T-helper 2 cell (primary cell): ENCODE measurements at regions not wholly inside any gene's neighbourhood (a gene's known extent, or its start where the extent isn't known, plus 50 kb on each side); places are given as distances from the start of the nearest gene placed in this dataset.

Source experiments
- DNase-seq, 5 experiments: peaks; one replicate each; pipeline versions ENCODE4 v3.0.0 to v3.0.0-alpha.2; 2012 to 2022

DNA sequence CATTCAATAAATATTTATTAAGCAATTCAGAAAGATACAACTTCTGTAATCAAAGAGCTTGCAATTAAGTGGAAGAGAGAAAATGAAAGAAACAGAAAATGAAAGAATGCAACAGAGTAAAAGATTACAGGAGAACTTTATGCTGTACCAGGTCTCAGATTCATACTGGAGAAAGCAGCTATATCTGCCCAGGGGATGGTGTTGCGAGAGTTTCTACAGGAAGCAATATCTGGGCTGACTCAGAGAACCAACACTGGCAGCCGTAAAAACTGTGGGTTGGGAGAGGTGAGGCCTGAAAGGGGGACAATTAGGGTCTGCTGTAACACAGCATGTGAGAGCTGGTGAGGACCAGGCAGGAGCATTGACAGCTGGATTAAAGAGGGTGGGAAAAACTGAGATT lies 256.7 kb upstream of the TCF21 start:
- no peak for DNase-seq

- DNase-seq: no peak
These were observed 256.0 kb upstream of the TCF21 start for GRCh38 chr6:133632906-133633305.

GRCh38 chr6:133634474-133634873 lies 254.4 kb upstream of the TCF21 start:
- DNase-seq: no peak

DNA sequence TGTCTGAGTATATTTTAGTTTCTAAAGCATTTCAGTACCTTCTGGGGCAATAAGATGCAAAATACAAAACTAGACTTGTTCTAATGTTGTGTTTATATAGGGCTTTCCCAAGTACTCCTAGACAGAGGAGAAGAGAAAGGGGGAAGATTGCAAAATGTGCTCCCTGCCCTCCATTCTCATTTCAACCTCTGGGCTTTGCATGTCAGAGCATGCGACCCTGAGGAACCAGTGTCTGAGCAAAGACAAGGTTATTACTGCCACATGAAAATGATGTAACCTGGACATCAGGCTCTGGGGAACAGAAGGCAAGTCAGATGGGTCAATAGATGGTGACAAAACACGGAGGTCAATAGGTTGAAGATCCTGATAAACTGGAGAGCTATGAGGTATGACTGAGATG lies 253.5 kb upstream of the TCF21 start:
- no peak for DNase-seq

DNA sequence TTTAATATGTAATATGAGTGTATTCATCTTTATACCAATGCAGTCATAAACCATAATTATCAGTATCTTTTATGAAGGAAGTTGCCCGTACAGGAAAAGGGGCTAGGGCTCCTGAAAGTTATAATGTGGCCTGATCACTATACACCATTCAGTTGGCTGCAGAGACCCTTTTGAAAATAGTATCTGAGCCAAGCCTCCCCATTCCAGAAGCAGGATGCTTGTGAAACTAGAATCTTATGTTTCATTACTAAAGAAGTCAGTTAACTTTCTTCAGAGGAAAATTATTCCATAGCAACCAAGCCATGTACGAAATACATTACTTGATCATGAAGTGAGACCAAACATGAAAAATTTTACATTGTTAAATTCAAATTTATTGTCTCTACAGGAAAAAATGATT lies 251.5 kb upstream of the TCF21 start:
- no peak for DNase-seq

DNA sequence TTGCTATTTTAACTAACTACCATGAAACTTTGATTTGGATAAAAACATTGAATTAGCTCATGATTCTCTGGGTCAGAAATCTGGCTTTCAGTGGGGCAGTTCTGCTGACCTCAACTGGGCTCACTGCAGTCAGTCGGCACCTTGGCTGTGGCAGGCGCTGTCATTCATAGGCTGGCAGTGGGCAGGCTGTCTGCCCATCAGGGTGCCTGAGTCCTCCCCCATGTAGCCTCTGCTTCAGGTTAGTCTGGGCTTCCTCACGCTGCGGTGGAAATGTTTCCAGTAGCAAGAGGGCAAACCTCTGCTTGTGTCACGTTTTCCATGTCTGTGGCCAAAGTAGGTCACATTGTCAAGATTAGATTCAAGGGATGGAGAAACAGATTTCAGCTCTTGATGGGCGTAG lies 251.0 kb upstream of the TCF21 start:
- no peak for DNase-seq

DNA sequence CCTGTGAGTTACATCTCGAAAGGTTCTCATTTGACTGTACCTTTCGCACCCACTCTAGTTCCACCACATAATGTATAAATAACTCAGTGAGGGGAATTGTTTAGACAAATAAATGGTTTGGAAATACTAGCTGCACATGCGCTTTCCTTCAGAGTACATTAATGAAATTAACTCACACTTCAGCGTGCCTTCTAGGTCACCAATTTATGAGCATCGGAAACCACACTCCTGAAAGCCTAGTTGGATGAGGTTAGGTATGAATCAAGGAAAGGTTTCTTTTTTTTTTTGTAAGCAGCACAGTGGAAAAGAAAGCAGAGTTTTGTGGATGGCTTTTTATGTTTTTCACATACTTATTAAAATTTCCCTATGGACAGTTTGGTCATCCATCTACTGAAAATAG lies 247.8 kb upstream of the TCF21 start:
- DNase-seq: no peak

DNA sequence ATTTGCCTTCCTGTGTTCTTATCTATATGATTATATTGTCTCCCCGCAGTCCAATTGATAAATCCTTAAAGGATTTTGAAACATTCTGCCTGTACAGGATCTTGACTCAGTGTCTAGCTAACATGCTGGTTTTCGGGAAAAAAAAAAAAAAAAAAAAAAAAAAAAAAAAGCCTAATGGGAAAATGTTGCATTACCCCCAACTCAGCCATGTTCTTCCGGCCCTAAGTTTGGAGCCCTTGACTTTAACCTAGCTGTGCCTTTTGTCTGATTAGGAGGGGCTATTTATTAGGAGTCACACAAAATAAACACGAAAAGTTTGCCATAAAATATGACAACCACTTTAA lies 244.4 kb upstream of the TCF21 start:
- DNase-seq: no peak

GRCh38 chr6:133644892-133645619 lies 243.9 kb upstream of the TCF21 start:
- no peak for DNase-seq

DNA sequence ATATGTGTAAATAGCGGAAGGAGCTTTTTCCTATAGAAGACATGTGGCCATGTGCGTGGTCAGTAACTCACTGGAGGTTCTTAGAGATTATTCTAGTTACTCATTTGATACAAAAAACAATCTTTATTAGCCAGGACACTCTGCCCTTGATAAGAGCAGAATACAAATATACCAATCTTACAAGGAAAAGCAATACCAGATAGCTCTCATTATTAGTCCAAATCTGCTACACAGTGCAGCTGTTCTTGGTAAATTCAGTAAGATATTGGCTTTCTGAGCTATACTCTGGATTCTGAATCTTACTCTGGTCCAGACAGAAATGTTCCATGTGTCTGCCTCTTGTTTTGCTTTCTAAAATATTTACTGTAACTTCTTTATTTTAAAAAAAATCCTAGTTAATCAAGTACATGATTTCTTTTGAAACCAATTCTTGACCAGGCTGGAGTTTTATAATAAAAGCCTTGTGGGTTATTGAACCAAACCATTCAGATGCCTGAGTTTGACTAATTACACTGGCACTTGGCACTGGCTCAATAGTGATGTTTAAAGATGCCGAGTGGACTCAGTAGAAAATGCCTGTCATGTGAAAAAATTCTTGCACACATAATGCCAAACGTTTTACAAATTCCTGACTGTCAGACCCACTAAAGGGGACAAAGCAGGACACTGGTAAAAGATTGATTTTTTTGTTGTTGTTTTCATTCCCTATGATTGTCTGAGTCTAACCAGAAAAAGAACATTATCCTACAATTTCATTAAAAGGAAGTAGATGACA lies 242.8 kb upstream of the TCF21 start:
- DNase-seq: no peak

GRCh38 chr6:133648581-133648980 lies 240.3 kb upstream of the TCF21 start:
- DNase-seq: no peak

DNA sequence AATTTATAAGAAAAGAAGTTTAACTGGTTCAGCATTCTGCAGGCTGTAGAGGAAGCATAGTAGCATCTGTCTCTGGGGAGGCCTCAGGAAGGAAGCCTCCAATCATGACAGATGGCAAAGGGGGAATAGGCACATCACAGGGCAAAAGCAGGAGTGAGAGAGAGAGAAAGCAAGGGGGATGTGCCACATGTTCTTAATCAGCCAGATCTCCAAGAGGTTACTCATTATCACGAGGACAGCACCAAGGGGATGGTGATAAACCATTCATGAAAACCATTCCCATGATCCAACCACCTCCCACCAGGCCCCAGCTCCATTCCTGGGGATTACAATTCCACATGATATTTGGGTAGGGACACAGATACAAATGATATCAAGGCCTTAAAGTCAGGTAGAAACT lies 217.5 kb upstream of the TCF21 start:
- no peak for DNase-seq

GRCh38 chr6:133673056-133673455 lies 215.9 kb upstream of the TCF21 start:
- DNase-seq: no peak

GRCh38 chr6:133674661-133675060 lies 214.3 kb upstream of the TCF21 start:
- DNase-seq: no peak

GRCh38 chr6:133680994-133681393 lies 207.9 kb upstream of the TCF21 start:
- DNase-seq: no peak

- no peak for DNase-seq
These were observed 207.0 kb upstream of the TCF21 start for GRCh38 chr6:133681891-133682290.

DNA sequence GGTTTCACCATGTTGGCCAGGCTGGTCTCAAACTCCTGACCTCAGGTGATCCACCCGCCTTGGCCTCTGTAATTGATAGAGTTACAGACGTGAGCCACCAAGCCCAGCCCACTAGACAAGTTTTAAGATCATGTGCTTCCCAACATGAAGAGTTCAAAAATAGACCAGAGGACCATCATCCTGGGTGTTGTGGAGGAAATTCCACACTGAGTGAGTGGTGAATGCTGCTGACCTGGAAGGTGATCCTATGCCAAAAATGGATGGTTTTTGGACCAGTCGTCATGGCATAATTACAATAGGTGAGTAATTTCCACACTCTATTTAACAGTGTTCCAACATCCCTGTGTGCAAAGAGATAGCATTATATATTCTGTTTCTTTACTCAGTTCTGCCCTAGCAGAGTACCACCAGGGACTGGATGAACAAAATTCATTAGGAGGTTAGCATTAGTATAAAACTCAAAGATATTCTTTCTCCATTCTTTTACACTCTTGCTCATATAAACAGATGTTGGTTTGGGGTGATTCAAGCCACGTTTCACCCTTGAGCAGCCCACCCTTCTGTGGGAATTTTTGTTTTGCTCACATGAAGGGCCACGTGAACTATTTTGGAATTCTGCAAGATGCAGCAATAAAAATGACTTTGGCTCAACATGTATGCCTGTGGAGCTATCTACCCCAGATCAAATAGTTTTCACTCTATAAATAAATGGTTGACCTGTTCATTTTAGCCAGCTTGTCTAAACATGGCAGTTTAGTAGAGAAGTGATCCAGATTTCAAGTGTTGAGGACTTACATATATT lies 206.2 kb upstream of the TCF21 start:
- no peak for DNase-seq

- no peak for DNase-seq
These were observed 205.7 kb upstream of the TCF21 start for GRCh38 chr6:133683308-133683580.

- no peak for DNase-seq
These were observed 205.3 kb upstream of the TCF21 start for GRCh38 chr6:133683606-133684005.

- DNase-seq: peak in 1 of 5 experiments; percentile 28
These were observed 200.0 kb upstream of the TCF21 start for GRCh38 chr6:133688705-133689492.

DNA sequence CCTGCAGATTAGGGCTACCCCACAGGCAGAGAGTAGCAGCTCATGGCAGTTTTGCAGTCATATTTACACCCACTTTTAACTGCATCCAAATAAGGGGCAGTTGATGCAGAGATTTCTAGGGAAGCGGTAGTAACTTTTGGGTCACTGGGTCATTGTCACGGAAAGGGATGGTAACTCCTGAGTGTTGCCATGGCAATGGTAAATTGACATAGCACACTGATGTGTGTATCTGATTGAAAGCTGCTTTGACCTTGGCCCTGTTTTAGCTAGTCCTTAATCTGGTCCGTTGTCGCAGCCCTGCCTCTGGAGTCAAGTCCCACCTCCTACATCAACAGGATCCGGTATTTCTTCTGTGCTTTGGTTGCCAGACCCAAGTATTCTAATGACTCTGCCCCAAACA lies 199.1 kb upstream of the TCF21 start:
- no peak for DNase-seq

DNA sequence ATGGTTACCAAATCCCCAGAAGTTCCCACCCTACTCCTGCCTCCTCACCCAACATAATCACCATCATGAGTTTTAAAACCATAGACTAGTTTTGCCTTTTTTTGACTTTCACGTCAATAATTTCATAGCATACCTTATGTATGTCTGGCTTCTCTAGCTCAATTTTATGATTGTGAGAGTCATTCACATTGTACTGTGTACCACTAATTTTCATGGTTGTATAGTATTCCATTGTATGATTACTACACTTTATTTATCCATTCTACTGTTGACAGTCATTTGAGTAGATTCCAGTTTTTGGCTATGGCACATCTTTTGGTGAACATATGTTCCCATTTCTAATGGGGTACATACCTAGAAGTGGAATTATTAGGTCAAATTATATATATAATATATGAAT lies 195.3 kb upstream of the TCF21 start:
- DNase-seq: no peak

DNA sequence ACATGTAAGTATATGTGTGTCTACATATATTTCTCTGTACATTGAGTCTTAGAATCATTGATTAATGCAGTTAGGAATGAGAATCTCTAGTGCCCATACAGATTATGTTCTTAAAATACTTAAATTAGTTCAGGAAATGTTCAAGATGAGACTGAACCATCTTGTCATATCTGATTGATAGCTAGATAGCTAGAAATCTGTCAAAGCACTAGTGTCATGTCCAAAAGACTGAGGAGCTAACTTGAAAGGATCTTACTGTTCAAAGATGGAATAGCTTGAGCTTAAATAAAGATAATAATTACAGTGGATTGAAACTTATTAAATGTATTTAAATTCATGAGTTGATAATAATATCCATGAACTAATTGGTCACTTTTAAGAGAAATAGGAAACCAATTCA lies 191.7 kb upstream of the TCF21 start:
- no peak for DNase-seq
